SK-N-SH (cell line): ENCODE measurements at regions not wholly inside any gene's neighbourhood (a gene's known extent, or its start where the extent isn't known, plus 50 kb on each side); places are given as distances from the start of the nearest gene placed in this dataset.

ENCODE experiments used
- CTCF ChIA-PET: fragments of 300-600, 350-600 bp; formaldehyde crosslinking; extraction: SDS; loops from one replicate; lab custom pipeline; 2021; lab: Yijun Ruan, JAX
- POLR2A ChIA-PET: fragments of 350-600 bp; sonication (Branson Sonifier 250); formaldehyde crosslinking; extraction: SDS; loops from one replicate; lab custom pipeline; 2020; ENCODE audit warnings: antibody characterized with exemption, inconsistent platforms; lab: Yijun Ruan, JAX
- DNase-seq: peaks from one replicate; pipeline ENCODE4 v3.0.0; 2012
- H2AFZ ChIP-seq: fragments of 200-600 bp; sonication (generic); 2 replicates; pipeline ENCODE4 v1.8.1; 2016; ENCODE audit warnings: antibody characterized with exemption, mild to moderate bottlenecking, low read depth
- H3F3A ChIP-seq: fragments of 200-600 bp; sonication (generic); replicated peaks from 2 replicates; pipeline ENCODE3; 2016; ENCODE audit warnings: antibody characterized with exemption, mild to moderate bottlenecking; ENCODE audit not compliant: insufficient read depth
- H3K27ac ChIP-seq, 2 experiments: fragments of 200-500 bp in 1 of 2; fragments of 200-600 bp in 1 of 2; sonication (Bioruptor generic) in 1 of 2; sonication (generic), shearing (Covaris generic) in 1 of 2; 2 replicates each; pipeline versions ENCODE4 v1.5.1 to v1.6.1; 2014 to 2016; ENCODE audit warnings: low read depth in 2 of 2, inconsistent platforms in 1 of 2, low read length in 1 of 2, mild to moderate bottlenecking in 1 of 2, mixed read lengths in 1 of 2
- H3K27me3 ChIP-seq: fragments of 200-600 bp; sonication (generic), shearing (Covaris generic); 2 replicates; pipeline ENCODE4 v1.6.1; 2016; ENCODE audit warnings: mixed run types; ENCODE audit not compliant: insufficient read depth
- H3K36me3 ChIP-seq, 2 experiments: fragments of 200-500 bp in 1 of 2; fragments of 200-600 bp in 1 of 2; sonication (Bioruptor generic) in 1 of 2; sonication (generic) in 1 of 2; replicated peaks in 1 of 2; 2 replicates each; pipeline versions ENCODE3 to v1.5.1; 2014 to 2016; ENCODE audit warnings: low read length in 1 of 2, mild to moderate bottlenecking in 1 of 2; ENCODE audit not compliant: insufficient read depth in 2 of 2, control insufficient read depth in 1 of 2
- H3K4me1 ChIP-seq, 2 experiments: fragments of 200-500 bp in 1 of 2; fragments of 200-600 bp in 1 of 2; sonication (Bioruptor generic) in 1 of 2; sonication (generic), shearing (Covaris generic) in 1 of 2; 2 replicates each; pipeline versions ENCODE4 v1.5.1 to v1.6.1; 2014 to 2016; ENCODE audit warnings: low read depth in 1 of 2, low read length in 1 of 2, mixed run types in 1 of 2; ENCODE audit not compliant: insufficient read depth in 2 of 2, control insufficient read depth in 1 of 2
- H3K4me2 ChIP-seq: fragments of 200-600 bp; sonication (generic), shearing (Covaris generic); 2 replicates; pipeline ENCODE4 v1.6.1; 2017; ENCODE audit warnings: mixed run types
- H3K4me3 ChIP-seq, 2 experiments: fragments of 200-500 bp in 1 of 2; fragments of 200-600 bp in 1 of 2; sonication (Bioruptor generic) in 1 of 2; sonication (generic), shearing (Covaris generic) in 1 of 2; 2 replicates each; pipeline versions ENCODE4 v1.5.1 to v1.8.1; 2014 to 2016; ENCODE audit warnings: low read depth in 2 of 2, inconsistent platforms in 1 of 2, low read length in 1 of 2, mild to moderate bottlenecking in 1 of 2, mixed read lengths in 1 of 2, moderate library complexity in 1 of 2
- H3K79me2 ChIP-seq: fragments of 200-600 bp; sonication (generic); 2 replicates; pipeline ENCODE4 v1.8.1; 2017; ENCODE audit warnings: mild to moderate bottlenecking; ENCODE audit not compliant: insufficient read depth
- H3K9ac ChIP-seq: fragments of 200-600 bp; sonication (generic); 2 replicates; pipeline ENCODE4 v1.6.1; 2017; ENCODE audit warnings: mixed run types
- H3K9me2 ChIP-seq: fragments of 200-600 bp; sonication (generic); 2 replicates; pipeline ENCODE4 v1.6.1; 2017; ENCODE audit warnings: mixed run types
- H3K9me3 ChIP-seq: fragments of 200-600 bp; sonication (generic); 2 replicates; pipeline ENCODE4 v1.6.1; 2017; ENCODE audit warnings: mixed run types, mild to moderate bottlenecking, moderate library complexity
- H4K20me1 ChIP-seq: fragments of 200-600 bp; sonication (generic); 2 replicates; pipeline ENCODE4 v1.6.1; 2017; ENCODE audit warnings: mild to moderate bottlenecking, mixed run types; ENCODE audit not compliant: insufficient read depth
- EP300 ChIP-seq, 2 experiments: IDR thresholded peaks; 2 replicates each; pipeline versions ENCODE4 v1.4.0 to v1.6.1; 2012; ENCODE audit warnings: borderline replicate concordance in 1 of 2, low read depth in 1 of 2, low read length in 1 of 2
- FOSL2 ChIP-seq: IDR thresholded peaks from 2 replicates; pipeline ENCODE4 v1.4.0; 2012; ENCODE audit warnings: low read depth, mild to moderate bottlenecking, moderate library complexity, borderline replicate concordance
- FOXJ3 ChIP-seq: sonication (generic); formaldehyde crosslinking; IDR thresholded peaks from 2 replicates; pipeline ENCODE4 v1.5.1; 2020; ENCODE audit warnings: mild to moderate bottlenecking, missing genetic modification reagents
- GATA2 ChIP-seq: sonication (generic); formaldehyde crosslinking; IDR thresholded peaks from 2 replicates; pipeline ENCODE4 v1.5.0; 2020; ENCODE audit warnings: mild to moderate bottlenecking, missing genetic modification reagents
- JUND ChIP-seq: IDR thresholded peaks from 2 replicates; pipeline ENCODE4 v1.4.0; 2012
- MXI1 ChIP-seq: IDR thresholded peaks from 2 replicates; pipeline ENCODE4 v1.6.1; 2012; ENCODE audit warnings: mild to moderate bottlenecking, low read depth, low read length, improper control_type of control experiment
- PBX3 ChIP-seq: IDR thresholded peaks from 2 replicates; pipeline ENCODE4; 2012
- POLR2AphosphoS5 ChIP-seq: IDR thresholded peaks from 2 replicates; pipeline ENCODE4 v1.6.1; 2012; ENCODE audit warnings: low read depth, low read length
- RAD21 ChIP-seq: IDR thresholded peaks from 2 replicates; pipeline ENCODE4 v1.6.1; 2012; ENCODE audit warnings: mild to moderate bottlenecking, low read length
- RCOR1 ChIP-seq: fragments of 150-350 bp; IDR thresholded peaks from 2 replicates; pipeline ENCODE4 v1.6.1; 2017; ENCODE audit warnings: antibody characterized with exemption, low read length
- REST ChIP-seq: IDR thresholded peaks from 2 replicates; pipeline ENCODE4 v1.6.1; 2012; ENCODE audit warnings: mild to moderate bottlenecking, low read depth, low read length, moderate library complexity
- RXRA ChIP-seq: IDR thresholded peaks from 2 replicates; pipeline ENCODE4 v1.4.0; 2012; ENCODE audit warnings: low read depth, mild to moderate bottlenecking, borderline replicate concordance
- SIN3A ChIP-seq: IDR thresholded peaks from 2 replicates; pipeline ENCODE4 v1.6.1; 2012; ENCODE audit warnings: low read depth, mild to moderate bottlenecking, low read length, moderate library complexity, borderline replicate concordance
- SMC3 ChIP-seq: IDR thresholded peaks from 2 replicates; pipeline ENCODE4 v1.6.1; 2012; ENCODE audit warnings: low read depth, low read length, improper control_type of control experiment
- TCF12 ChIP-seq: IDR thresholded peaks from 2 replicates; pipeline ENCODE4 v1.4.0; 2012
- TEAD4 ChIP-seq: IDR thresholded peaks from 2 replicates; pipeline ENCODE4 v1.4.0; 2012; ENCODE audit warnings: mild to moderate bottlenecking, borderline replicate concordance; ENCODE audit not compliant: insufficient read depth
- WGBS: methylation state at CpG from one replicate; pipeline ENCODE4 v1.1.6; 2017; ENCODE audit warnings: low lambda C conversion rate; 5-methylcytosine and 5-hydroxymethylcytosine counted together

- H2AFZ ChIP-seq, result no peak overlapping the region
- no peak for DNase-seq
- POLR2A ChIA-PET, result no interaction called here
These were observed 94.3 kb downstream of the C17orf67 start for GRCh38 chr17:56739376-56739775.

GRCh38 chr17:56739776-56740175 is 93.9 kb downstream of the C17orf67 start:
- Histone ChIP-seq H3K9me3 (no peaks in the 10 kb centered on the region), H3K27ac (no peak overlapping the region), H3K9me2 (no peaks in the 10 kb centered on the region), H3K79me2 (no peaks in the 10 kb centered on the region), H3K4me2 (no peak overlapping the region), H2AFZ (no peak overlapping the region), H3K4me1 (no peaks in the 10 kb centered on the region), H3K36me3 (no peaks in the 10 kb centered on the region), H3F3A (no peaks in the 10 kb centered on the region), H4K20me1 (no peaks in the 10 kb centered on the region), H3K27me3 (no peaks in the 10 kb centered on the region; the same call in 1 of the 2 replicates), H3K9ac (no peak overlapping the region), H3K4me3 (no peak overlapping the region)
- 43% methylated on average over 6 of the region's 6 CpGs for WGBS
- TF ChIP-seq EP300 (IDR thresholded peaks at IDR 0.05; ENCODE audit: borderline replicate concordance in 1 of 2, low read depth in 1 of 2, low read length in 1 of 2), result no peak
- POLR2A ChIA-PET, result no interaction called here
- no peak for DNase-seq
- CTCF ChIA-PET, result interaction anchor here (2.2 to 4.4 kb wide), 2 partner anchors 11 to 24 kb away, joined by 6 to 31 read pairs; no protein-coding TSS in a partner anchor

More at GRCh38 chr17:56739376-56739775, 94.3 kb downstream of the C17orf67 start:
- Histone ChIP-seq H3K9ac (no peak overlapping the region), H3K9me2 (no peaks in the 10 kb centered on the region), H3K4me2 (no peak overlapping the region), H3K9me3 (no peaks in the 10 kb centered on the region), H3K4me1 (no peaks in the 10 kb centered on the region), H3F3A (no peaks in the 10 kb centered on the region), H3K36me3 (no peaks in the 10 kb centered on the region), H4K20me1 (no peaks in the 10 kb centered on the region), H3K27me3 (no peaks in the 10 kb centered on the region; the same call in 1 of the 2 replicates), H3K27ac (no peak overlapping the region), H3K79me2 (no peaks in the 10 kb centered on the region), H3K4me3 (no peak overlapping the region)
- CTCF ChIA-PET, result interaction anchor here (2.2 to 4.4 kb wide), 2 partner anchors 12 to 24 kb away, joined by 6 to 31 read pairs; no protein-coding TSS in a partner anchor
- 0 out of 2 replicates have a peak, but pooled peaks have one; percentile 17 for TF ChIP-seq TEAD4
- peak; percentile 30; the same call in 1 of the 2 replicates for TF ChIP-seq PBX3
- peak; percentile 62 for TF ChIP-seq TCF12
- no peak for TF ChIP-seq GATA2 (CRISPR knock-in tag)
- no peak for TF ChIP-seq RCOR1
- peak; percentile 34; the same call in 1 of the 2 replicates for TF ChIP-seq JUND
- TF ChIP-seq EP300 (IDR thresholded peaks at IDR 0.05; ENCODE audit: borderline replicate concordance in 1 of 2, low read depth in 1 of 2, low read length in 1 of 2), result peak in 1 of 2 experiments; percentile 18; a peak in 1 of 4 replicates

- Histone ChIP-seq H3K79me2 (no peaks in the 10 kb centered on the region), H3K4me3 (no peak overlapping the region), H3F3A (no peaks in the 10 kb centered on the region), H4K20me1 (no peaks in the 10 kb centered on the region), H3K9me2 (no peaks in the 10 kb centered on the region), H3K9me3 (no peaks in the 10 kb centered on the region), H3K36me3 (no peaks in the 10 kb centered on the region), H3K27ac (no peak overlapping the region), H3K27me3 (no peaks in the 10 kb centered on the region; the same call in 1 of the 2 replicates), H3K4me2 (no peak overlapping the region), H3K4me1 (no peaks in the 10 kb centered on the region), H2AFZ (no peak overlapping the region), H3K9ac (no peak overlapping the region)
- WGBS, result 40% methylated on average over 3 of the region's 3 CpGs
- no peak for DNase-seq
- CTCF ChIA-PET, result interaction anchor here (2.2 to 4.4 kb wide), 2 partner anchors 10 to 25 kb away, joined by 6 to 31 read pairs; no protein-coding TSS in a partner anchor
- POLR2A ChIA-PET, result no interaction called here
- TF ChIP-seq TEAD4 (no peak), SIN3A (no peak), FOSL2 (no peak), RCOR1 (no peak), MXI1 (no peak), PBX3 (no peak), RAD21 (no peak), SMC3 (no peak), FOXJ3 (CRISPR knock-in tag) (no peak), REST (no peak), POLR2AphosphoS5 (no peak), RXRA (no peak)
These were observed 93.2 kb downstream of the C17orf67 start for GRCh38 chr17:56740481-56740880.
